ENCODE measurements at regions not wholly inside any gene's neighbourhood (a gene's known extent, or its start where the extent isn't known, plus 50 kb on each side); places are given as distances from the start of the nearest gene placed in this dataset.
"Not testable (repeated sequence)": the region's sequence is repeated elsewhere in the genome, so short reads cannot be mapped to it uniquely, and the experiment has no call there.

DNA sequence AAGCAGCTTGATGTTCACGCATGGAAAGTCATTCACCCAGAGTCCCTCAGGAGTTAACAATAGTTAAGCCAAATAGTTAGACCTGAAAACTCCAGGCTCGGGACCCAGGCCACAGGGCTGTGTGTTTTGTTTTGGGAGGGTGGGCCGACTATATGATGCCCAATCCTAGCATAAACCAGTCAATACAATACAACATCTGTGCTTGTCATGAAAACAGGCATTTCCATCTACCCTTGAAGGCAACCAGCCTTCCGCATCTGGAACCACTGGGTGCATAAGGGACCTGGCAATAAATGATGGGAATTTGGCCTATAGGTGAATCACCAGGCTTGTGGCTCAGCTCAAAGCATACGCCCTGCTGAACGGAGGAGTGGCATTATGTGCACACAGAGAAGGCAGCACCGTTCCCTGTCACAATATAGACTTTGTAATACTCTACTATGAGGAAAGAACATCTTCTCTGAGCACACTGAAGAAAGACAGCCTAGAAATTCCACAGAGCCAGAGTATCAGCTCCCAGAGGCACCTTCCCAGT, 91.0 kb upstream of the FOXN3 start:
- H3K4me3 ChIP-seq (ENCODE audit: low read depth, low read length, poor library complexity, severe bottlenecking): no peak overlapping the region
- H3K9me3 ChIP-seq (ENCODE audit: low read length): no peaks in the 10 kb centered on the region
- H3K27ac ChIP-seq (ENCODE audit: low read depth, low read length, poor library complexity, severe bottlenecking): no peak overlapping the region
- no peaks in the 10 kb centered on the region for H3K79me2 ChIP-seq (ENCODE audit: insufficient read depth, low read length)
- H3K9me2 ChIP-seq (ENCODE audit: low read depth, low read length): no peaks in the 10 kb centered on the region
- no peak overlapping the region for H3K9ac ChIP-seq (ENCODE audit: low read length)
- H3F3A ChIP-seq (ENCODE audit: insufficient read depth, low read length): no peaks in the 10 kb centered on the region
- H4K20me1 ChIP-seq (ENCODE audit: insufficient read depth, low read length): no peaks in the 10 kb centered on the region
- H3K4me1 ChIP-seq (ENCODE audit: insufficient read depth, low read length, severe bottlenecking): peaks cover 15% of the 10 kb centered on the region
- no peaks in the 10 kb centered on the region for H3K27me3 ChIP-seq (ENCODE audit: insufficient read depth, low read length)
- no peak overlapping the region for H3K4me2 ChIP-seq (ENCODE audit: low read length)
- TF ChIP-seq EZH2 (IDR thresholded peaks at IDR 0.05; ENCODE audit: borderline replicate concordance, low read length): no peak
- TF ChIP-seq, protein P1, sequence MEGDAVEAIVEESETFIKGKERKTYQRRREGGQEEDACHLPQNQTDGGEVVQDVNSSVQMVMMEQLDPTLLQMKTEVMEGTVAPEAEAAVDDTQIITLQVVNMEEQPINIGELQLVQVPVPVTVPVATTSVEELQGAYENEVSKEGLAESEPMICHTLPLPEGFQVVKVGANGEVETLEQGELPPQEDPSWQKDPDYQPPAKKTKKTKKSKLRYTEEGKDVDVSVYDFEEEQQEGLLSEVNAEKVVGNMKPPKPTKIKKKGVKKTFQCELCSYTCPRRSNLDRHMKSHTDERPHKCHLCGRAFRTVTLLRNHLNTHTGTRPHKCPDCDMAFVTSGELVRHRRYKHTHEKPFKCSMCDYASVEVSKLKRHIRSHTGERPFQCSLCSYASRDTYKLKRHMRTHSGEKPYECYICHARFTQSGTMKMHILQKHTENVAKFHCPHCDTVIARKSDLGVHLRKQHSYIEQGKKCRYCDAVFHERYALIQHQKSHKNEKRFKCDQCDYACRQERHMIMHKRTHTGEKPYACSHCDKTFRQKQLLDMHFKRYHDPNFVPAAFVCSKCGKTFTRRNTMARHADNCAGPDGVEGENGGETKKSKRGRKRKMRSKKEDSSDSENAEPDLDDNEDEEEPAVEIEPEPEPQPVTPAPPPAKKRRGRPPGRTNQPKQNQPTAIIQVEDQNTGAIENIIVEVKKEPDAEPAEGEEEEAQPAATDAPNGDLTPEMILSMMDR (IDR thresholded peaks at IDR 0.05; ENCODE audit: low read length): no peak
- H2AFZ ChIP-seq (ENCODE audit: low read length): no peak overlapping the region
- no peaks in the 10 kb centered on the region; the same call in 1 of the 2 replicates for H3K36me3 ChIP-seq (ENCODE audit: insufficient read depth, low read length)

DNA sequence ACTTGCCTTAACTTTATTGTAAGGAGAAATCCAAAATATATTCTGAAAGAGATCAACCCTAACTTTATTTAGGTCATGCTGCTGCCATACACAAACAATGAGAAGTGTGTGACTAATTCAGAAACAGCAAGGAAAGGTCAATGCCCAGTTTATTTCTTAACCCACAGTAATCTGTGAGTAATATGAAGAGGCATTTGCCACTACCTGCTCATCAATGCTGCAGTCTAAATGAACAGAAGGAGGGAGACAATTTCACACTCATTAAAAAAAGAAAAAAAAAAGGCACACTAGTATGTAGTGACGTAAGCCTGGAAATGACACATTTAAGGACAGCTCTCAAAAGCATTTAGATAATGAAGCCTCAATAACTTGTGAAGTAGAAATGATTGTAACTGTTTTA, 90.5 kb upstream of the FOXN3 start:
- Histone ChIP-seq H3K79me2 (ENCODE audit: insufficient read depth, low read length) (no peaks in the 10 kb centered on the region), H3K4me1 (ENCODE audit: insufficient read depth, low read length, severe bottlenecking) (peaks cover 15% of the 10 kb centered on the region), H3K27me3 (ENCODE audit: insufficient read depth, low read length) (no peaks in the 10 kb centered on the region), H3K4me3 (ENCODE audit: low read depth, low read length, poor library complexity, severe bottlenecking) (no peak overlapping the region), H3K4me2 (ENCODE audit: low read length) (no peak overlapping the region), H3K27ac (ENCODE audit: low read depth, low read length, poor library complexity, severe bottlenecking) (no peak overlapping the region), H3K9me2 (ENCODE audit: low read depth, low read length) (no peaks in the 10 kb centered on the region), H4K20me1 (ENCODE audit: insufficient read depth, low read length) (no peaks in the 10 kb centered on the region), H3F3A (ENCODE audit: insufficient read depth, low read length) (no peaks in the 10 kb centered on the region), H3K36me3 (ENCODE audit: insufficient read depth, low read length) (no peaks in the 10 kb centered on the region; the same call in 1 of the 2 replicates), H3K9me3 (ENCODE audit: low read length) (no peaks in the 10 kb centered on the region), H2AFZ (ENCODE audit: low read length) (no peak overlapping the region), H3K9ac (ENCODE audit: low read length) (no peak overlapping the region)
- no peak for TF ChIP-seq EZH2 (IDR thresholded peaks at IDR 0.05; ENCODE audit: borderline replicate concordance, low read length)
- TF ChIP-seq, protein P1 (IDR thresholded peaks at IDR 0.05; ENCODE audit: low read length): no peak

DNA sequence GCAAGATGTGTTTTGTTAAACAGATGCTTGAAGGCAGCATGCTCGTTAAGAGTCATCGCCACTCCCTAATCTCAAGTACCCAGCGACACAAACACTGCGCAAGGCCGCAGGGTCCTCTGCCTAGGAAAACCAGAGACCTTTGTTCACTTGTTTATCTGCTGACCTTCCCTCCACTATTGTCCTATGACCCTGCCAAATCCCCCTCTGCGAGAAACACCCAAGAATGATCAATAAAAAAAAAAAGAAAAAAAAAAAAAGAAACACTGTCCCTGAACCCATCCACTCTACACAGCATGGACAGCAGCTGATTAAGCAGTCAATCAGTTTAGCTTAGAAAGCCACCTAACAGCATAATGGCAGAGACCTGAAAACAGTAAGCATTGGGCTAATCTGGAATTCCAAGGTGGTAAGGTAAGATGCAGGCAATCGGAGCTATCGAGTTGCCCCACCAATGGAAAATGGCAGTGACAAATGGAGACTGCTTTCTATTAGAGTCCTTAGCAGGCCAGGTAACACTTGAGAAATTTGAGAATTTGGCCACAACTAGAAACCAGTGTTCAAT, 89.9 kb upstream of the FOXN3 start:
- not testable (repeated sequence) for H3K27ac ChIP-seq (ENCODE audit: low read depth, low read length, poor library complexity, severe bottlenecking); H3K79me2 ChIP-seq (ENCODE audit: insufficient read depth, low read length); H4K20me1 ChIP-seq (ENCODE audit: insufficient read depth, low read length); H3K9ac ChIP-seq (ENCODE audit: low read length); H3K27me3 ChIP-seq (ENCODE audit: insufficient read depth, low read length); H2AFZ ChIP-seq (ENCODE audit: low read length); H3K4me3 ChIP-seq (ENCODE audit: low read depth, low read length, poor library complexity, severe bottlenecking); H3K36me3 ChIP-seq (ENCODE audit: insufficient read depth, low read length); H3K9me3 ChIP-seq (ENCODE audit: low read length); H3F3A ChIP-seq (ENCODE audit: insufficient read depth, low read length); H3K4me2 ChIP-seq (ENCODE audit: low read length); H3K9me2 ChIP-seq (ENCODE audit: low read depth, low read length)
- peaks cover 15% of the 10 kb centered on the region for H3K4me1 ChIP-seq (ENCODE audit: insufficient read depth, low read length, severe bottlenecking)

All from OCI-LY1 (cell line).